Activated CD4-positive, alpha-beta memory T cell treated with anti-CD3 and anti-CD28 coated beads for 36 hours (primary cell): ENCODE measurements at regions not wholly inside any gene's neighbourhood (a gene's known extent, or its start where the extent isn't known, plus 50 kb on each side); places are given as distances from the start of the nearest gene placed in this dataset.

Source experiments
- CTCF ChIA-PET: fragments of 350-600 bp; sonication (Branson Sonifier 250); formaldehyde crosslinking; loops from one replicate; lab custom pipeline; 2021; ENCODE audit warnings: antibody characterized with exemption, inconsistent platforms; lab: Charles Lee
- POLR2A ChIA-PET: fragments of 350-600 bp; sonication (Branson Sonifier 250); formaldehyde crosslinking; loops from one replicate; lab custom pipeline; 2021; ENCODE audit warnings: antibody characterized with exemption; lab: Charles Lee
- DNase-seq: peaks from one replicate; pipeline ENCODE4 v3.0.0-alpha.2; 2020
- H3K27ac Mint-ChIP-seq: one replicate; pipeline ENCODE4 v1.8.0; 2021; ENCODE audit warnings: mixed read lengths
- H3K27me3 Mint-ChIP-seq: one replicate; pipeline ENCODE4 v1.8.0; 2021; ENCODE audit warnings: mixed read lengths
- H3K36me3 Mint-ChIP-seq: one replicate; pipeline ENCODE4 v1.8.0; 2021; ENCODE audit warnings: mixed read lengths
- H3K4me1 Mint-ChIP-seq: one replicate; pipeline ENCODE4 v1.8.0; 2021; ENCODE audit warnings: low read depth, mixed read lengths
- H3K4me3 Mint-ChIP-seq: one replicate; pipeline ENCODE4 v1.8.0; 2021; ENCODE audit warnings: mild to moderate bottlenecking, mixed read lengths
- H3K9me3 Mint-ChIP-seq: one replicate; pipeline ENCODE4 v1.8.0; 2021; ENCODE audit warnings: mixed read lengths
- intact Hi-C: fragments of 100-400 bp; cut with micrococcal nuclease; formaldehyde crosslinking; loops from one replicate; pipeline ENCODE4 v1.15.1; 2023

DNA sequence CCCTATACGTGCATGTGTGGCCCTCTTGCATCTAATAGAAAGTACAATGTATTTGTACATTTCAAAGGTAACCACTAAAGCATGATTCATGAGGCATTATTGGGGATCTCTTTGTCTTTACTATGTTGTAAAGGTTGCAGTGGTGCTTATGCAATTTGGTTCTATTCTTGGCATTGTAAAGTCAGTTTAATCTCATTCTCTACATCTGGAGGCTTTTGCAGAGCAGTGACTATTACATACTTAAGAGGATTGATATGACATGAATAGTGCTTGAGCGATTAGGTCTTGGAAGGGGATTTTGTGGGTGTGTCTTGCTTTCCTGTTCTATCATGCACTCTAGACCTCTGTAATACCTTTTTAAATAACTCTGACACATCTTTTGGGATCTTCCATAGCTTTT is 610.0 kb downstream of the EFNB2 start:
- Mint-ChIP-seq H3K4me1 (no peaks in the 10 kb centered on the region), H3K36me3 (no peaks in the 10 kb centered on the region), H3K4me3 (no peak overlapping the region), H3K9me3 (no peaks in the 10 kb centered on the region), H3K27ac (no peak overlapping the region), H3K27me3 (no peaks in the 10 kb centered on the region)
- no peak for DNase-seq
- POLR2A ChIA-PET: no interaction called here
- intact Hi-C loops: no loop called here
- CTCF ChIA-PET: no interaction called here

DNA sequence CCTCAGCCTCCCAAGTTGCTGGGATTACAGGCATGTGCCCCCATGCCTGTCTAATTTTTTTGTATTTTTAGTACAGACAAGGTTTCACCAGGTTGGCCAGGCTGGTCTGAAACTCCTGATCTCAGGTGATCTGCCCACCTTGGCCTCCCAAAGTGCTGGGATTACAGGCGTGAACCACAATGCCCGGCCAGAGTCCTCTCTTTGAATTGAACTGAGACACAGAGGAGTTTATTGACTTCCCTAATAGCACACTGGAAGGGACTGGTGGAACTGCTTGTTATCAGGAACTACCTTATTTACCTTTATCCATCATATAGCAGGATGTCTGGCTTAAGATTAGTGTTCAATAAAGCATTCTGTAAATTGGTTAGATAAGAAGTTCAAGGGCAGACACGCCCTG is 613.8 kb downstream of the EFNB2 start:
- ChIA-PET CTCF (no interaction called here), POLR2A (no interaction called here)
- DNase-seq: no peak
- H3K27me3 Mint-ChIP-seq: no peaks in the 10 kb centered on the region
- intact Hi-C loops: no loop called here
- no peaks in the 10 kb centered on the region for H3K36me3 Mint-ChIP-seq
- no peak overlapping the region for H3K4me3 Mint-ChIP-seq
- H3K27ac Mint-ChIP-seq: no peak overlapping the region
- H3K4me1 Mint-ChIP-seq: no peaks in the 10 kb centered on the region
- H3K9me3 Mint-ChIP-seq: no peaks in the 10 kb centered on the region

DNA sequence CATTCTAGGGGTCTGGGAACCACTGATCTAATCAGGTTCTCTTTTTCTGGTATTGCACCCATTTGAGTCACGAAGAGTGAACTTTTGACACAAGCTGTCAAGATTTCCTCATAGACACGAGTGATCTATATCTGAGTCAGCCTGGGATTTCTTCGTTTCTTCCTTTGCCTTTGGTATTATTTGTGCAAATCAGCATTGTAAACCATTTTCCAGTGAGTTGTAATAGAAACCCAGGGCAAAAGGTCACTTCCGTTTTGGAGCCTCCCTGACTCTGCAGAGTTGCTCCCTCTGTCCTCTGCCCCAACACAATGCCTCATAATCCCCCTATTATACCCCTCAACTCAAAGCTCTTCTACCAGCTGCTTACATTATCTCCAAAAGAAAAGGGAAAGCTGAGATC is 615.1 kb downstream of the EFNB2 start:
- CTCF ChIA-PET: no interaction called here
- Mint-ChIP-seq H3K4me1 (no peaks in the 10 kb centered on the region), H3K9me3 (no peaks in the 10 kb centered on the region), H3K27ac (no peak overlapping the region), H3K36me3 (no peaks in the 10 kb centered on the region), H3K4me3 (no peak overlapping the region), H3K27me3 (no peaks in the 10 kb centered on the region)
- no peak for DNase-seq
- intact Hi-C loops: no loop called here
- POLR2A ChIA-PET: no interaction called here

DNA sequence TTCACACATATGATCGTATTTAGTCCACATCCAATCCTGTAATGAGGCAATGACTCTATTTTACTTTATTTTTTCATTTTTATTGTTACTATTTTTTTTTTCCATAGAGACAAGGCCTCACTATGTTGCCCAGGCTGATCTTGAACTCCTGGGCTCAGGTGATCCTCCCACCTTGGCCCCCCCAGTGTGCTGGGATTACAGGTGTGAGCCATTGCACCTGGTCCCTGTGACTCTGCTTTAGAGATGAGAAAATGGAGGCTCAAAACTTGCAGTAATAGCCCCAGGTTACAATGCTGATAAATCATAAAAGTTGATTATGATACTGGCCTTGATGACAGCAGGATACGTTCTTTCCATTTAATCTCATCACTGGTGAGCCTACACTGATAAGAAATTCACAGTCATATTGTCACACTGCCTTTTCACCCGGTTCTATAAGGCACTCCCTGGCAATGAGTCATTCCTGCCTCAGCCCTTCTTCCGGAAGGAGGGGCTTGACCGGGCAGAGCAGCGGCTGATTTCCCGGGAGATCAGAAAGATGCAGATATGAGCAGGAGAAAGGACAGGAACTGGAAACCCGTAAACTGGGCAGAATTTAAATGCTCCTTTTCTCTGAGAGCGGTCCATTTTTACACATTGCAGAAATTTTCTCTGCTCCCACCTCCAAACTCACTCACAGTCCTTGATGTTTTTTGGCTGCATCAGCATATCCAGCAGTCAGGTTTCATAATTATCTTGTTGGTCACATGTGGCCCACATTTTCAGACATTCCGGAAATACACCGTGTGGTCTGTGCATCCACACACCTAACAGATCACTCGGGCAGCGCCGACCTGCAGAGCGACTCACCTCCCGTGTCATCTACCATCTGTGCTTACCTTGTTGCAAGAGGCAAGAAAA is 616.4 kb downstream of the EFNB2 start:
- POLR2A ChIA-PET: no interaction called here
- H3K9me3 Mint-ChIP-seq: no peaks in the 10 kb centered on the region
- CTCF ChIA-PET: no interaction called here
- no peak overlapping the region for H3K4me3 Mint-ChIP-seq
- no peak for DNase-seq
- no peaks in the 10 kb centered on the region for H3K36me3 Mint-ChIP-seq
- intact Hi-C loops: no loop called here
- no peak overlapping the region for H3K27ac Mint-ChIP-seq
- H3K27me3 Mint-ChIP-seq: peaks cover 1% of the 10 kb centered on the region
- no peaks in the 10 kb centered on the region for H3K4me1 Mint-ChIP-seq

DNA sequence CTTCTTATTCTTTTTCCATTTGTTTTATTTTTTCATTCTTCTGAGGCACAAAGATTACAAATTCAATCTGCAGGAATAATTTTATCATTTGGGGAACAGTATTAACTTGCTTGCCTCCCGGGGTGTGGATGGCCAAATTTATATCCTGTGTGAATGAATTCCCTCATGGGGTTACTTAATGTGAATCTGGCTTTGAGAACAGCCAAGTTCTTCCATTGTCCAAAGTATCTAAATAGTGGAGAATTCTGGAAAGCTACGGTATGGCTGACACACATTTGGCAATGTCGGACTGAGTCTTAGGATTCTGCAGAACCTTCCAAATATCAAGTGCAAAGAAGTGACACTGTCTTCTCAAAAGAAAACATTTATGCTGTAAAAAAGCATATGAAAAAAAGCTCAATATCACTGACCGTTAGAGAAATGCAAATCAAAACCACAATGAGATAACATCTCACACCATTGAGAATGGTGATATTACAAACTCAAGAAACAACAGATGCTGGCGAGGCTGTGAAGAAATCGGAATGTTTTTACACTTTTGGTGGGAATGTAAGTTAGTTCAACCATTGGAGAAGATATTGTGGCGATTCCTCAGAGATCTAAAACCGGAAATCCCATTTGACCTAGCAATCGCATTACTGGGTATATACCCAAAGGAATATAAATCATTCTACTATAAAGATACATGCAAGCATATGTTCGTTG is 620.2 kb downstream of the EFNB2 start:
- intact Hi-C loops: no loop called here
- ChIA-PET CTCF (no interaction called here), POLR2A (no interaction called here)
- Mint-ChIP-seq H3K4me3 (no peak overlapping the region), H3K27me3 (peaks cover 5% of the 10 kb centered on the region), H3K27ac (no peak overlapping the region), H3K4me1 (no peaks in the 10 kb centered on the region), H3K9me3 (no peaks in the 10 kb centered on the region), H3K36me3 (no peaks in the 10 kb centered on the region)
- DNase-seq: no peak

DNA sequence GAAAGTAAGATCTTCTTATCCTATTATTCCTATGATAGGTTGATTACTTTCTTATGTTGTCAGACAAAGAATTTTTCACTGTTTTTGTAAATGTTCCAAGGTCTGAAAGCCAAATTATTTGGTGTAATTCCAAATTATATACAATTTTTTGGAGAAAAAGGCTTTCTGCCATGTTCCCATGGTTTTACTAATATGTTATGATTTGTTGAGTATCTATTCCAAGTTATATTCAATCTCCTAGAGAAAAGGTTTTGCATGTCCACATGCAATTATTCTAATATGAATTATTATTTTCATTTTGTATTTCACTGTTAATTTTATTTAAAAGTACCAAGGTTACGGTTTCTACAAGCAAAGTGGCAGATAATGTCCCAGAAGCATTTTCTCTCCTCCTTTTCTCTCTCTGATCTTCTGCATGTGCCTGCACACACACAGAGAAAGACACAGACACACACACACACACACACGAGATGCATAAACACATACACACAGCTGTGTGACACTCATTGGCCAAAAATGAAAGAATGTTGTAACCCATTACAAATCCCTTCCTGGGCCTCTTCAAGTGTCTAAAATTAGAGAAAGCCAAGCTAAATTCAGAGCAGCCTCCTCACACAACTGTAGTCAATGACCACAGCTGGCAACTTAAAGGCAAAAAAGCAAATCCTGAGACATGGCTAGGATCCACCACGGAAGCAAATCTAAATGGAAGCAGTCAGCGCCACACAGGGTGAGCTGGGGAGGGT is 621.0 kb downstream of the EFNB2 start:
- ChIA-PET CTCF (no interaction called here), POLR2A (no interaction called here)
- Mint-ChIP-seq H3K4me3 (no peak overlapping the region), H3K4me1 (no peaks in the 10 kb centered on the region), H3K9me3 (no peaks in the 10 kb centered on the region), H3K36me3 (no peaks in the 10 kb centered on the region), H3K27me3 (peaks cover 6% of the 10 kb centered on the region), H3K27ac (no peak overlapping the region)
- intact Hi-C loops: no loop called here
- DNase-seq: no peak

DNA sequence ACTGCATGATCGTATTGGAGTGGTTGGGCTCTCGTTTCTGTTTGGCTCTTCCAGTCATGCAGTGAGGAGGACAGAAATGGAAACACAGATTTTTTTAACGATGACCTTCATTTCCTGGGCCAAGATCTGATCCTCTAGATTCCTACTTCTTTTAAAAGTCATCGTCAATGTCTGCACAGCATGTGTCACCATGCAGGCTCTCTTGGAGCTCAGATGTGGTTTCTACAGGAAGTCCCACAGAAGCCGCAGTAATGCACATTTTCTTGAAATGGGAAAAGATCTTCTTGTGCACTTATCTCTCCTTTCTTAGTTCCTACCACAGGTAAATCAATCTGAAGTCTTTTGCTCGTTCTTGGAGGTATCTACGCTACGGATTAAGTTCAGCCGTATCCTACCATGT is 626.9 kb downstream of the EFNB2 start:
- intact Hi-C loops: no loop called here
- no peak overlapping the region for H3K4me3 Mint-ChIP-seq
- no peak overlapping the region for H3K27ac Mint-ChIP-seq
- H3K4me1 Mint-ChIP-seq: peaks cover 12% of the 10 kb centered on the region
- ChIA-PET POLR2A (no interaction called here), CTCF (no interaction called here)
- H3K27me3 Mint-ChIP-seq: peaks cover 5% of the 10 kb centered on the region
- no peaks in the 10 kb centered on the region for H3K9me3 Mint-ChIP-seq
- no peaks in the 10 kb centered on the region for H3K36me3 Mint-ChIP-seq
- DNase-seq: peak; percentile 17

DNA sequence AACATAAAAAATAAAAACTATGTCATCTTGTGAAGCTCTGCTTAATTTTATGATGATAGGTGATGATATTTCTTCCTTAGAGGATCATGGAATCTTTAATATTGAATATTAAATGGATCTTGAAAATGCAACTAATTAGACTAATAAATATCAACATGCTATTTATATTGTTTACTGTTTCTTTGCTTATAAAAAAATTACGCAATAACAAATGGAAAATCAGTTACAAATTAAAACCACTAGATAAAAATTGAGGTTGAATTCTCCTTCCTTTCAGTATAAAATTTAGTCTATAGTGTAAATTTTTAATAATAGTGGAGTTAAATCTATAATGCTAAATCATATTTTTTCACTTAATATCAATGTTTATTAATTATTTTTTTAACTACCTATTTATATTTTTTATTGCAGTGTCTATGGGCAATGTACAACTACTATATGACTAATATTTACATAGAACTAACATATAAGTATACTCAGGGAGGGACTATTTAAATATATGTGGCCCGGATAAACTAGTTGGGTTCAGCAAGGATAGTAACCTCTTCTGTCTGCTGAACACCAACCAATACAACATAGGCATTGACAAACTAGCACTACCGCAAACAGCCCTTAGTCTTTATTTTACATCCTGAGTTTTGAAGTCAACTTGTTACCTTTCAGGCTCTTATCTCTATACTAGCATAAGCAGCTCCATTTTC is 628.0 kb downstream of the EFNB2 start:
- H3K4me3 Mint-ChIP-seq: no peak overlapping the region
- H3K4me1 Mint-ChIP-seq: peaks cover 12% of the 10 kb centered on the region
- intact Hi-C loops: no loop called here
- no peaks in the 10 kb centered on the region for H3K36me3 Mint-ChIP-seq
- H3K9me3 Mint-ChIP-seq: no peaks in the 10 kb centered on the region
- POLR2A ChIA-PET: no interaction called here
- CTCF ChIA-PET: no interaction called here
- no peak for DNase-seq
- H3K27me3 Mint-ChIP-seq: peaks cover 5% of the 10 kb centered on the region
- H3K27ac Mint-ChIP-seq: no peak overlapping the region

DNA sequence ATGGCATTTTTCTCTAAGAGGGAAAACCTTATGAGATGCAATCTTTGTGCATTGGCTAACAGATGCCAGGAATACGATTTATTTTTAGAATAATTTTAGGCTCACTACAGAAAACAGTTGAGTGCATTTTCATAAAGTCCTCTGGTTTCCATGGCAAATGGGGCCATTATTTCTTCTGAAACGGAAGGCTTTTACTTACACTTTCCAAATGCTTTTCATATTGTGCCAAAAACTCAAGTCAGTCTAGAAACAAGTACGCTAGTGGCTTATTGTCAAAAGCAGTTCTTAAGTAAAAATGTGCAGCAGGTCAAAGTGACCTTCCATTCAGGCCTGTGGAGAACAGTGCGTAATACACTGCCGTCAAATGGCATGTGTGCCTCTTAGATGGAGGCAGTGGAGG is 628.7 kb downstream of the EFNB2 start:
- no peaks in the 10 kb centered on the region for H3K9me3 Mint-ChIP-seq
- POLR2A ChIA-PET: no interaction called here

DNA sequence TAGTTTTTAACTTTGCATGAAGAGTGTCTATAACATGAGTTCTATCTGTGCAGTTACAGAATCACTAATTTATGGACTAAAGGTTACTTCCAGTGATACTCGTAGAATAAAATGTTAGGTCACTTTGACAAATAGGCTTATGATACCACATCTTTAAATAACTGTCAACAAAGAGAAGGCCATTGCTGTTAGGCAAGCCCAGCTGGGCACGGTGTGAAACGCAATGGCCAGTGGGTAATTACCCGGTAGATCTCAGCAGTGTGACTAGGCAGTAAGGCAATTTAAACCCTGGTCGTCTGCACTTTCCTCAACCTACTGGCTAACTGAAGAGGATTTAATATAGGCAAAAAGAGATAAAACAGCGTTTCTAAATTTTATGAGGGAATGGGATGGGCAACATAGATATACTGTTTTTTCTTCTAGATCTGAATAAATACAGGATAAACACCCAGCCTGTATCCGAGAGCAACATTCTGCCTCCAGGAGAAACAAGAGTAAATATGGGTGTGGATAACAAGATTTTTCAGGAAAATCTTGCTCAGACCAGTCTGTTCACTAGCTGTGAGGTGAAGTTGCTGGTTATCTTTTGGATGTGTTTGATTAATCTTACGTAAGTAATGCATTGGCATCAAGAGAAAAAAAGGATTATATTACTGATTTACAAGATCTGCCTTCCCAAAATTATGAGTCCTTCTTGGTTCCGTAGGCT is 631.3 kb downstream of the EFNB2 start:
- no peaks in the 10 kb centered on the region for H3K36me3 Mint-ChIP-seq
- CTCF ChIA-PET: no interaction called here
- peaks cover 12% of the 10 kb centered on the region for H3K4me1 Mint-ChIP-seq
- DNase-seq: no peak
- H3K4me3 Mint-ChIP-seq: no peak overlapping the region
- H3K27ac Mint-ChIP-seq: no peak overlapping the region
- intact Hi-C loops: no loop called here
- no peaks in the 10 kb centered on the region for H3K27me3 Mint-ChIP-seq
- H3K9me3 Mint-ChIP-seq: no peaks in the 10 kb centered on the region
- POLR2A ChIA-PET: no interaction called here

More for the DNA sequence above, 628.7 kb downstream of the EFNB2 start:
- intact Hi-C loops: no loop called here
- DNase-seq: no peak
- CTCF ChIA-PET: no interaction called here
- Mint-ChIP-seq H3K36me3 (no peaks in the 10 kb centered on the region), H3K27me3 (peaks cover 5% of the 10 kb centered on the region), H3K27ac (no peak overlapping the region), H3K4me1 (peaks cover 12% of the 10 kb centered on the region), H3K4me3 (no peak overlapping the region)

DNA sequence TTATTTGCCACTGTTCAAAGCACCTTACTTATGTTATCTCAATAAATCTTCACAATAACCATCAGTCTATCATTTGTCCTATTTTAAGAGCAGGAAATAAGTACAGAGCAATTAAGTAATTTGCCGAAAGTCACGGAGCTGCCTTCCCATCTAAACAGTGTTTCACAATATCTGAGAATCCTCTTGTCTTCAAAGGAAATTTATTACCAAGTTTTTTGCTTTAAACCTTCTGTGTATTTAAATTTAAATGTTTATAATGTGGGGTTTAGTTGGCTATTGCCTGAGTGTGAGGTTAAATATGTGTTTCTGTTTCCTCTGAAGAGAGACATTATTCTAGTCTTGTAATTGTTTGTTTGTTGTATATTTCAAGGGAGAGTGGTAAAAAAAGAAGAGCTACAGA is 633.1 kb downstream of the EFNB2 start:
- Mint-ChIP-seq H3K36me3 (no peaks in the 10 kb centered on the region), H3K27ac (no peak overlapping the region), H3K9me3 (no peaks in the 10 kb centered on the region), H3K4me3 (no peak overlapping the region), H3K27me3 (no peaks in the 10 kb centered on the region), H3K4me1 (no peaks in the 10 kb centered on the region)
- DNase-seq: no peak
- ChIA-PET CTCF (no interaction called here), POLR2A (no interaction called here)
- intact Hi-C loops: no loop called here
